MM.1S (cell line): ENCODE measurements at regions not wholly inside any gene's neighbourhood (a gene's known extent, or its start where the extent isn't known, plus 50 kb on each side); places are given as distances from the start of the nearest gene placed in this dataset.

Experiments used
- DNase-seq: peaks from one replicate; pipeline ENCODE4 v3.0.0-alpha.2; 2015
- H2AFZ ChIP-seq: fragments of 300-600 bp; sonication (generic); 2 replicates; pipeline ENCODE4 v1.6.0; 2016; ENCODE audit warnings: antibody characterized with exemption, low read length
- H3F3A ChIP-seq: fragments of 300-600 bp; sonication (generic); 2 replicates; pipeline ENCODE4 v1.6.1; 2016; ENCODE audit warnings: mild to moderate bottlenecking, antibody characterized with exemption, low read length, moderate library complexity, mixed read lengths; ENCODE audit not compliant: insufficient read depth
- H3K27ac ChIP-seq: fragments of 300-600 bp; sonication (generic); 2 replicates; pipeline ENCODE4 v1.5.1; 2016; ENCODE audit warnings: mild to moderate bottlenecking, low read length
- H3K27me3 ChIP-seq: fragments of 300-600 bp; sonication (generic); replicated peaks from 2 replicates; pipeline ENCODE4 v1.6.0; 2016; ENCODE audit warnings: low read length; ENCODE audit not compliant: insufficient read depth
- H3K36me3 ChIP-seq: fragments of 300-600 bp; sonication (generic); replicated peaks from 2 replicates; pipeline ENCODE4 v1.6.1; 2016; ENCODE audit warnings: mild to moderate bottlenecking, low read length, mixed read lengths; ENCODE audit not compliant: insufficient read depth
- H3K4me1 ChIP-seq: fragments of 300-600 bp; sonication (generic); 2 replicates; pipeline ENCODE4 v1.6.1; 2016; ENCODE audit warnings: low read length, mixed read lengths
- H3K4me2 ChIP-seq: fragments of 300-600 bp; sonication (generic); 2 replicates; pipeline ENCODE4 v1.6.0; 2016; ENCODE audit warnings: low read depth, low read length
- H3K4me3 ChIP-seq: fragments of 300-600 bp; sonication (generic); 2 replicates; pipeline ENCODE4 v1.5.1; 2016; ENCODE audit warnings: low read length, mixed read lengths
- H3K79me2 ChIP-seq: fragments of 300-600 bp; sonication (generic); 2 replicates; pipeline ENCODE4 v1.6.1; 2016; ENCODE audit warnings: mixed run types, low read length, mixed read lengths
- H3K9ac ChIP-seq: fragments of 300-600 bp; sonication (generic); 2 replicates; pipeline ENCODE4 v1.6.1; 2016; ENCODE audit warnings: low read length, mixed read lengths
- H3K9me2 ChIP-seq: fragments of 300-600 bp; sonication (generic); replicated peaks from 2 replicates; pipeline ENCODE4 v1.6.1; 2016; ENCODE audit warnings: mild to moderate bottlenecking, low read length, mixed read lengths; ENCODE audit not compliant: insufficient read depth
- H3K9me3 ChIP-seq: fragments of 300-600 bp; sonication (generic); replicated peaks from 2 replicates; pipeline ENCODE4 v1.6.1; 2016; ENCODE audit warnings: mild to moderate bottlenecking, low read length, mixed read lengths; ENCODE audit not compliant: insufficient read depth
- H4K20me1 ChIP-seq: fragments of 300-600 bp; sonication (generic); 2 replicates; pipeline ENCODE4 v1.6.1; 2016; ENCODE audit warnings: mild to moderate bottlenecking, low read length, moderate library complexity, mixed read lengths; ENCODE audit not compliant: insufficient read depth
- CTCF ChIP-seq: fragments of 300-600 bp; sonication (generic); IDR thresholded peaks from 2 replicates; pipeline ENCODE4 v1.5.1; 2016; ENCODE audit warnings: antibody characterized with exemption, low read length, mixed read lengths
- EZH2 ChIP-seq: fragments of 300-600 bp; sonication (generic); optimal IDR thresholded peaks from 2 replicates; pipeline ENCODE3; 2017; ENCODE audit warnings: low read depth, mild to moderate bottlenecking, antibody characterized with exemption, low read length, mixed read lengths
- EZH2phosphoT487 ChIP-seq: fragments of 300-600 bp; sonication (generic); IDR thresholded peaks from 2 replicates; pipeline ENCODE4 v1.6.1; 2018; ENCODE audit warnings: antibody characterized with exemption, low read length

DNA sequence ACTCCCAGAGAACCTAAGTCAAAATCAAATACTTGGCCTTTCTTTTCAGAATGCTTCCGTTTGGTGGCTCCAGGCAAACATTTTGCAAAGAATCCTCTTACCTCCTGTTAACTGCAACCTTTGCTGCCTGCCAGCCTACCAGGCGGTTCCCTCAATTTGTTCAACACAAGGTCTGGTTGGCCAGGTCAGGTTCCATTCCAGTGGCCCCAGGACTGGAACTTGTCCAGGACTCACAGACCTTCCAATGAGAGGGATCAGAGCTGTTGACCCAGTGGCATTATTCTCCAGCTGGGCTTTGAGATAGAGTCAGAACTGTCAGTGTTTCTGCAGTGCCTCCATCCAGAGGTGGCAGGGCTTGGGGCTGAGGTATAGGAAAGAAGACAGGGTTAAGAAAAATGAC, 137.0 kb downstream of the NEUROD6 start:
- H3K9ac ChIP-seq: no peak overlapping the region

GRCh38 chr7:31202801-31203200, 137.7 kb downstream of the NEUROD6 start:
- Histone ChIP-seq H3K27me3 (no peaks in the 10 kb centered on the region), H3K9ac (no peak overlapping the region), H3K4me2 (peak overlapping the region; percentile 38; the same call in 1 of the 2 replicates), H3K36me3 (no peaks in the 10 kb centered on the region), H3K4me3 (peak overlapping the region; percentile 18; the same call in 1 of the 2 replicates), H3K79me2 (no peaks in the 10 kb centered on the region), H3K27ac (no peak overlapping the region), H3F3A (no peaks in the 10 kb centered on the region), H4K20me1 (no peaks in the 10 kb centered on the region), H3K9me3 (no peaks in the 10 kb centered on the region), H2AFZ (peak overlapping the region; percentile 28), H3K9me2 (no peaks in the 10 kb centered on the region), H3K4me1 (0 out of 2 replicates have a peak, but pooled peaks cover 2% of the 10 kb centered on the region)
- TF ChIP-seq EZH2phosphoT487 (no peak), CTCF (no peak), EZH2 (no peak)
- peak; percentile 9 for DNase-seq

More for the DNA sequence above, 137.0 kb downstream of the NEUROD6 start:
- H3F3A ChIP-seq: no peaks in the 10 kb centered on the region
- no peak for DNase-seq
- no peaks in the 10 kb centered on the region for H3K36me3 ChIP-seq
- H3K4me3 ChIP-seq: no peak overlapping the region
- no peak overlapping the region for H3K4me2 ChIP-seq
- no peaks in the 10 kb centered on the region for H4K20me1 ChIP-seq
- TF ChIP-seq EZH2phosphoT487 (no peak), CTCF (no peak), EZH2 (no peak)
- peak overlapping the region; percentile 28 for H2AFZ ChIP-seq
- 0 out of 2 replicates have a peak, but pooled peaks cover 2% of the 10 kb centered on the region for H3K4me1 ChIP-seq
- H3K79me2 ChIP-seq: no peaks in the 10 kb centered on the region
- no peak overlapping the region for H3K27ac ChIP-seq
- no peaks in the 10 kb centered on the region for H3K9me3 ChIP-seq
- H3K9me2 ChIP-seq: no peaks in the 10 kb centered on the region
- no peaks in the 10 kb centered on the region for H3K27me3 ChIP-seq

DNA sequence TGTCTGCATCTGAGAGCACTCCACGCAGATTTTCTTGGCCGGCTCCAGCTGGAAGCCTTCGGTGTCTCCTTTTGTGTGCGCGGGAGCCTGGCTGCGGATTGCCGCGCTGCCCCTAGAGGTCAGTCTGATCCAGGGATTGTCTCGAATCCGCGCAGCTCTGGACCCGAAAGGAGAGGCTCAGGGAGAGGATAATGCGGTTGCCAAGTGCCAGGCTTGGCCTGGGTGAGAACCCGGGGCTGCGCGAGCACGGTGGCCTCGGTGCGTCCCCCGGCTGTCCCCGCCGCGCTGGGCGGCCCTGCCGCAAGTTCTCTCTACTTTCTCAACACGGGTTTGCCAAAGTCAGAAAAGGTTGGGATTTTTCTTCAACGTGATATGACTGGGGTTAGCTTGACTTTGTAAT, 140.9 kb downstream of the ADCYAP1R1 start:
- Histone ChIP-seq H3K27ac (no peak overlapping the region), H2AFZ (no peak overlapping the region), H3K4me3 (no peak overlapping the region), H3K27me3 (no peaks in the 10 kb centered on the region), H3K9me3 (no peaks in the 10 kb centered on the region), H4K20me1 (no peaks in the 10 kb centered on the region), H3K4me2 (no peak overlapping the region), H3K9ac (no peak overlapping the region), H3K36me3 (no peaks in the 10 kb centered on the region), H3K4me1 (peaks cover 10% of the 10 kb centered on the region; the same call in 1 of the 2 replicates), H3K79me2 (no peaks in the 10 kb centered on the region), H3K9me2 (no peaks in the 10 kb centered on the region), H3F3A (0 out of 2 replicates have a peak, but pooled peaks cover 6% of the 10 kb centered on the region)
- DNase-seq: no peak
- no peak for TF ChIP-seq EZH2phosphoT487
- TF ChIP-seq CTCF: peak; percentile 36
